ENCODE measurements at regions not wholly inside any gene's neighbourhood (a gene's known extent, or its start where the extent isn't known, plus 50 kb on each side); places are given as distances from the start of the nearest gene placed in this dataset.

DNA sequence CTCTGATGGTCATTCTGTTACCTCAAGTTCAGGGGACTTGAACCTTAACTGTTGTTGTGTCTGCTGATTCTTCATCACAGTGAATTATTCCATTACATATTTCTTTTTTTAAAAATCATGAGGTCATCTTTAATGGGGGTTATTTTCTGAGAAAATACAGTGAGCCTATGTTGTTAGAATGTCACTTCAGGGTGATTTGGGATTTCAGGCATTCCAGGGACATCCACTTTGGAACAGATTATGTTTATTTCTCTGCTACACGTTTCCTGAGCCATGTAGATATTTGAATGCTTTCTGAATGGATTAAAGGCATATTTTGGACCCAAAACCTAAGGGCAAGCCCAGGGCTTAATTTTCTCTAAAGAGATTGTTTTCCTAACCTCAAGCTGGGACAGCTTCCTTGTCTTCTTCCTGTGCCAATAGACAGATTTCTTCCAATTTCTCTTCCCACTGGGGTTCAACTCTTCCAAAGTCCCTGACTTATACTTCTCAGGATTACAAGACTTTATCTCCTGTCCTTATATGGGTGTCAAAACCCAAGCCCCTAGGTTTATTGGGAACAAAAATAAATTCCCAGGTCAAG, 271.7 kb downstream of the ARHGAP12 start:
- Histone ChIP-seq H3K27ac (peak overlapping the region in 5 of 21 experiments; percentile 6 to 50 (median 27)), H3K4me3 (no peak overlapping the region)

DNA sequence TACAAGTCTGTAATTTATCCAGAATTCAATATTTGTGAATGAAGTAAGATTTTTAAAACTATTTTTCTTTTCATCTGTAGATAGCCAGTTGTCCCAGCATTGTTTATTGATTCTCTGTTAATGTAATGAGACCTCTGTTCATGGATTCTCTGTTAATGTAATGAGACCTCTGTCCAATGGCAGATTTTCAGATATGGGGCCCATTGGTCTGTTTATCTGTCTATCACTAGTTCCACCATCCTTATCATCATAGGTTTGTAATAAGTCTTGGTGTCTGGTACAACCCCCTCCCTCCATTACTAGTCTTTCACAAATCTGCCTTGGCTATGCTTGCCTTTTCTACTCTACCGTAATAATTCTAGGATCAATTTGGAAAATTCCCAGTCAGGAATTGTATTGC, 276.6 kb downstream of the ARHGAP12 start:
- no peak overlapping the region for H3K27ac ChIP-seq
- H3K4me3 ChIP-seq, result no peak overlapping the region

DNA sequence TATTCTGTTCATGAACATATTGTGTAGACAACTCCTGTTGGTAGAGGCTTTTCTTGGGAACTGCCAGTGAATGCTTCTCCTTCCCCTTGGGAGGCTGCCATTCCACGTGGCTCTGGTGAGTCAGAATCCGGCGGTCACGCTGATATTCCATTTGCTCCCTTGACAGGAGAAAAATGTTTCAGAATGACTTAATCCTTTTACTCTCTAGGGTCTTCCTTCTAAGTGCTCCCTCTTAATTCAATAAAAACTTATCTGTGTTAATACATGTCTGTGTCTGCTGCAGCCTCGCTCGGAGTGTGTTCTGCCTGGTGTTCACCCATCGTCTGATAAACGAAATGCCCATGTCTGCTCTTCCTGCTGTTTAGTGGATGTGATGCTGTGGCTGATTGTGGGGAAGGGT, 278.6 kb downstream of the ARHGAP12 start:
- H3K27ac ChIP-seq, result peak overlapping the region in 9 of 21 experiments; percentile 12 to 81 (median 58)
- peak overlapping the region in 1 of 7 experiments; percentile 10 for H3K4me3 ChIP-seq

DNA sequence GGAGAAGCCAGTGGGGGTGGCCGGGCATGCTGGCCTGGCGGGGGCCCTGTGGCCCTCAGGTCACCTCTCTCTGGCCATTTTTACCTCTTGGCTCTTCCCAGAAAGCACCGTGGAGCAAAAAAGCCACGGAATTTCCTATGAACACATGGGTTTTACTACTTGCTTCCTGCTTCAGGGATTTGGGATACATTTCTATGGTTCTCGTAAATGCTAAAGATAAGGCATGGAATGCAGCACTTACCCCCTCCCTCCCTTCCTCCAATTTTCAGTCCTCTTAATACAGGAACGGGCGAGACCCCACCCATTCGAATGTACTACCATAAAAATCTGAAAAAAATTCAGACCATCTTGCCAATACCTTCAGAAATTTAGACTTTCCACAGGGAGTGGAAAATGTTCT, 279.7 kb downstream of the ARHGAP12 start:
- no peak overlapping the region for H3K4me3 ChIP-seq
- H3K27ac ChIP-seq, result peak overlapping the region in 8 of 21 experiments; percentile 12 to 81 (median 60)

DNA sequence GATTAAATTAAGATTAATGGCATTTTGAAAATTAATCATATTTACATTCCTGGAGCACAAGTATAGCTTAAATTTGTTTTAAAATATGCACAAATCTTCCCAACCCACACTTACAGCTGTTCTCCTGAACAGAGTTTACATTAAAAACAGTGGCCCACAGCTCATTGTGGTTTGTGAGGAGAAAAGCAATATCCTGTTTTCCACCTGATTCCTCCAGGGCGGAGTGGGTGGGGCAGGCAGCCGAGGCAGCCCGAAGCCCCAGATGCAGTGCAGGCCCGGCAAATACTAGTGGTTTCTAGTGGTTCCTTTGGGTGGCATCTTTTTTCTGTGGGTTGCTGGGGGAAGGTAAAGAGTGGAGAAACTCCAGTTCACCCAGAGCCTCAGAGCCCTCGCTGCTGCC, 280.8 kb downstream of the ARHGAP12 start:
- no peak overlapping the region for H3K27ac ChIP-seq
- H3K4me3 ChIP-seq, result no peak overlapping the region

DNA sequence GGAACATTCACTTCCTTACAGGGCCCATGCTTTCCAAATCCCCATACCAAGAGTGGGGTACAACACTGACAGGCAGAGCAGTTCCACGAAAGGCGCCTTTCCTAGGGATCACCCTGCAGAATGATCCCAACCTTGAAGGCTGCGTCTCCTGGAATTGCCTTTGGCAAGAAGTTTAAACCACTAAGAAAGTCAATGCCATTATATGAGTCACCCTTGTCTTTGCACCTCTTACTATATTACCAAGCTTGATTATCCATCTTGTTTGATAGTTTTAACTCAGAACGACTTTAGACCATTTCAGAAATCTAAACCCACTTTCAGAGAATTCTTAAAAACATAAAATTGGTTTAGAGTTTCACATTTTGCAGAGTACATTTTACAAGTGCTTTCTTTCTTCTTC, 282.1 kb downstream of the ARHGAP12 start:
- no peak overlapping the region for H3K27ac ChIP-seq

DNA sequence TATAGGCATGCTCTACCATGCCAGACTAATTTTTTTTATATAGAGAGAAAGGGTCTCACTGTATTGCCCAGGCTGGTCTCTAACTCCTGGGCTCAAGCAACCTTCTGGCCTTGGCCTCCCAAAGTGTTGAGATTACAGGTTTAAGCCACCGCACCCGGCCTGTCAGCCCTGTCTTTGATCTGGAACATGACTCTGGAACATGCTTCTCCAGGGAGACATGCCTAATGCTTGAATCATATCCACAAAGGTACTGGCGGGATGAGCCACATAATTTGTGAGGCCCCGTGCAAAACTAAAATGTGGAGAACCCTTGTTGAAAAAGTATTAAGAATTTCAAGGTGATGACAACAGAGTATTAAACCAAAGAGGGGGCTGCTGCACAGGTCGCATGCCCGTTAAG, 282.8 kb downstream of the ARHGAP12 start:
- Histone ChIP-seq H3K4me3 (no peak overlapping the region), H3K27ac (no peak overlapping the region)

More for the DNA sequence above, 282.1 kb downstream of the ARHGAP12 start:
- no peak overlapping the region for H3K4me3 ChIP-seq

DNA sequence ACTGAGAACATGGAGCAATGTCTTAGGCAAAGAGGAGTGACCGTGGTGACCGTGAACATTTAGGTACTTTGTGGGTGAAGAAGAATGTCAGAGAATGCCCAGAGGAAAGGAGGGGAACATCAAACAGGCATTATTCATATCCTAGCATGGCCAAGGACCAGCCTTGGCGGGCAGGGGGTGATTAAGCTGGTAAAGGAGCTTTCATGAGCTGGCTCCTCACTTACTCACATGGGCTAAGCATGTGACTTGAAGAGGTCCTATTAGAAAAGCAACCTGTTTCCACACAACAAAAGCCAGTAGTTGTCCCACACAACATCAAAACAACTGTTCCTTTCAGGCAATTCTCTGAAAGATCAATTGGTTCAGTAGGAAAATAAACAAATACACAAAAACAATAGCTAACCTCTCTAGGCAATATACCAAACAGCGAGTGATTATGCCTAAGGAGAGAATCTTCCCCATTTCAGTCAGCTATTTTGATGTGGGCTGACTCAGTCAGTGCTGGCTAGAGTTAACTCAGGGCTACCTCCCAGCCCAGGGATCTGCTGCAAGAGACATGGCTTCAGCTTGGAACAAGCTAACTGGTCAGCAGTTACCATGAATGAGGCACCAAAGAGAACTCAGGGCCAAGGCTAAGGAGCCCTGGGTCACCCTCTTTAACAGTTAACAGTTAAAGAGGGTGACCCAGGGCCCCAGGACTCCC, 283.5 kb downstream of the ARHGAP12 start:
- H3K27ac ChIP-seq, result no peak overlapping the region
- no peak overlapping the region for H3K4me3 ChIP-seq

DNA sequence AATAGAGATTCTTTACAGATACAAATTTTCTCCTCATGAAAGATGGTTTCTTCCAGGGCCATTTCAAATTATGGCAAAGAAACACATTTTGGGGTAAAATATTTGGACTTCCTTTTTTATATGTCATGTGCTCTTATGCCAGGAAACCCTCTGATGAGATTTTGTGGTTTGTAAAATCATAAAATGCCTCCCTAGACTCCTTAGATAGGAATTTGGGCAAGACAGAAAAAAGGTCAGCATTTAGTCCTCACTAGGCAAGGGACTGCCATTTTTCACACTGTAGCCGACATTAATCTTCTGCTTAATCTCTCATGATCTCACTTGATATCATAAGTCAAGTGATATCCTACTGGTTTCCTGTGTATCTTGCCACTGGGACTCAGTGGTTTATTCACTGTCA, 286.4 kb downstream of the ARHGAP12 start:
- Histone ChIP-seq H3K27ac (no peak overlapping the region), H3K4me3 (no peak overlapping the region)

DNA sequence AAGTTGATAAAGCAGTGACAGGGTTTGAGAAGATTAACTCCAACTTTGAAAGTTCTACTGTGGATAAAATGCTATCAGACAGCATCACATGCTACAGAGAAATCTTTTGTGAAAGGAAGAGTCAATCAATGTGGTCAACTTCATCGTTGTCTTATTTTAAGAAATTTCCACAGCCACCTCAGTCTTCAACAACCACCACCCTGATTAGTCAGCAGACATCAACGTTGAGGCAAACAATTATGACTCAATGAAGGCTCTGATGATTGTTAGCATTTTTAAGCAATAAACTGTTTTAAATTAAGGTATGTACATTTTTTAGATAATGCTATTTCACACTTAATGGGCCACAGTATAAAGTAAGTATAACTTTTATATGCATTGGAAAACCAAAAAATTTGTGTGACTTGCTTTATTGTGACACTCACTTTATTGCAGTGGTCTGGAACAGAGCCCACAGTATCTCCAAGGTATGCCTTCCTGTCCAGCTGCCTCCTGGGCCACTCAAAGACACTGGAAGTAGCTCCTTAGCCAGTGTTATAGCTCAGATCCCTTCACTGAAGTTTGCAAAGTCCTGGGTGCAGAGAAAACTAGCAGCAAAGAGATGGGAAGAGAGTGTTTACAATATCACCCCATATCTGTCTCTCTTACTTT, 293.1 kb downstream of the ARHGAP12 start:
- H3K4me3 ChIP-seq, result no peak overlapping the region
- peak overlapping the region in 1 of 21 experiments; percentile 6 for H3K27ac ChIP-seq

DNA sequence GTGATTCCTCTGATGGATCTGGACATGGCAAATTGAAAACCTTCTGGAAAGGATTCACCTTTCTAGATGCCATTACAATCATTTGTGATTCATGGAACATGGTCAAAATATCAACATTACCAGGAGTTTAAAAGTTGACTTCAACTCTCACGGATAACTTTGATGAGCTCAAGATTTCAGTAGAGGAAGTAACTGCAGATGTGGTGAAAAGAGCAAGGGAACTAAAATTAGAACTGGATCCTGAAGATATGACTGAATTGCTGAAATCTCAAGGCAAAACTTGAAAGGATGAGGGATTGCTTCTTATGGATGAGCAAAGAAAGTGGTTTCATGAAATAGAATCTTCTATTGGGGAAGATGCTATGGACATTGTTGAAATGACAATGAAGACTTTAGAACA, 293.6 kb downstream of the ARHGAP12 start:
- Histone ChIP-seq H3K4me3 (no peak overlapping the region), H3K27ac (peak overlapping the region in 1 of 21 experiments; percentile 6)

DNA sequence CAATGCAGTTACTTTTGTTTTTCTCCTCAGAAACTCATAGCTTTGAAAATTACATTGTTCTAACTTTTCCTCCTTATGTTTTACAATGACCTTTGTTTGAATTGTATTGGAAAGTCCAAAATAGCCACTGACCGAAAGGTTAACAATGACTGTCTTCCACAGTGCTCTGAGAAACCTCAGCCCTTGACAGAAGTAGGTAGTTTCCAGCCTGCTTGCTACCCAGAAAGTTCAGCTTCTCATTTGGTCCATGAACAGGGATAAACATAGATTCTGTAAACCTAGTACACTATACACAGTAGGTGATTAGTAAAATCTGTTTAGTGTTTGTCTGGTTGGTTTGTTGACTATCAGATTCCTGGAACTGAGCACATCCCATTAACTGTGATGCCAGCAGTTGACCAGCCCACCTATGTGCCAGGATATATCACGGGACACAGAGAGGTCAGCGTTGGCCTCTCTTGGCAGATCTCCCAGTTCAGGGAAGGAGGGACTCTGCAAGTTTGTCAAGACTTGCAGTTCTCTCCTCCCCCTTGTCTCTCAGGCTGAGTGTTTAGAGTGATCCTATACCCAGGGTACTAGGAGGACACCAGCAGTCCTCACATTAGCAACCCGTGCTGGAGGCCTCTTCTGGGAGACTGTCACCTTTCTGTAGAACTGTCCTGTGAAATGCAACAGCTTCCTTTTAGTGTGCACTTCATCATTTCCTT, 297.6 kb downstream of the ARHGAP12 start:
- H3K27ac ChIP-seq, result no peak overlapping the region
- H3K4me3 ChIP-seq, result no peak overlapping the region

DNA sequence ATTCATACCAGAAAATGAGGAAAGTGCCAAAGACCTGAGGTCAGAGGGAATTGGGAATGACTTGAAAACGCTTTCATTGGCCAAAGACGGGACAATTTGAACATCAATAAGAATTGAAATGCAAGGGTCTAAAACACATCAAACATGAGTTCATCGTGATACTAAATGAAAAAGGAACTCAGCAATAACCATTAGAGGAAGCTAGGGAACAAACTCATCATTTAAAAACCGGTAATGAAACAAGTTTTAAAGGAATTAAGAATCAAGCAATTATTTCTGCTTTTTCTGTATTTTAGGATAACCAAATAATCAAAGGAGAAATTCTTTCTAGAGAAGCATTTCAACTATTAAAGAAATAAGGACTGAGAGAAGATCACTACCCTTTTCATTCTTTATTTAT, 303.1 kb downstream of the ARHGAP12 start:
- no peak overlapping the region for H3K4me3 ChIP-seq
- peak overlapping the region in 3 of 21 experiments; percentile 12 to 69 (median 40) for H3K27ac ChIP-seq

DNA sequence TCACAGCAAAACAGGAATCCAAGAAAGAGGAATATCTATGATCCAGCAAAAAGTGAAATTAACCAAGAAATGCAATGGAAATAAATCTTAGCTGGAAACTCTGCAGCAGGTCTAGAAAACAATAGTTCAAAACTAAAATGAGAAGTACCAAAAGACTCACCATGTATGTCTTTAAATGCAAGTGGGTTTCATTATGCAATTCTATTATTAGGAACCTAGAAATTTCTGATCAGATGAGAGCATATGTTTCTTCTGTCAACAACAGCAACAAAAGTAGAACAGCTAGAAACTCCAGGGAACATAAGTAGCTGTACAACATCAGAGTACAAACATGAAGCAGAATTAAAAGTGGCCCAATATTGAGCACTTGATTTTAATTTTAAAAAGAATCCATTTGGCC, 304.0 kb downstream of the ARHGAP12 start:
- Histone ChIP-seq H3K4me3 (no peak overlapping the region), H3K27ac (peak overlapping the region in 3 of 21 experiments; percentile 12 to 69 (median 25))

DNA sequence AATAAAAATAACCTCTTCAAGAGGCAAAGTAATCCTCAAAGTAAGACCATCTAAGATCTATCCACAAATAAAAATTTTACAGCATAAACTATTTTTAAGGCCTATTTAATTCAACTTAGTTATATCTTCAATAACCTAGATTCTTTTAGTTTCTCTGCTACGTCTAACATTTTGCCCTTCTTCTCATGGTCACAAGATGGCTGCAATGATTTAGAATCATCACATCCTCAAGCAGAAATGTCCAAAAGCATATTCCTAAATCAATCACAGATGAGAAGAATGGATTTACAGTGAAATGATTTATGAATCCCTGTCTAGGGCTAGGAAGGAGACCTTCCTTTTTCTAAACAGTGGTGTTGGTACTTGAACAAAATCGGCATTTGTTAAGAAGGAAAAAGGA, 304.7 kb downstream of the ARHGAP12 start:
- Histone ChIP-seq H3K27ac (peak overlapping the region in 4 of 21 experiments; percentile 22 to 69 (median 39)), H3K4me3 (no peak overlapping the region)

DNA sequence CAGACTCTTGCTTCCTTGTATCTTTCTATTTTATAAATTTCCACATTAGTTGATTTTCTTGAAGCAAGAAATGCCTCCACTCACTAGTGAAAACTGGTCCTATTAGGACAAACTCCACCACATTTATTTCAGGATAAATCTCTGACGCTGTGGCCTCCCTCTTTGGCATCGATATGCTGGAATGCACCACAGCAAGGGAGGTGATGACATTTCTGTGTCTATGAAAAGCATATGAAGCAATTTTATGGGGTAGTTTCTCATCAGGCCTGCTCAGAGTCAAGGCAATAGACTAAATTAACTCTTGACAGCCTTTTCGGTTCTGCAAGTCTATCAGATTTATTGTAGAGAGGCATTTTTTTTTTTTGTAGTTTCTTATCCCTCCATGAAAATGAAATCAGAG, 304.4 kb downstream of the ZEB1 start:
- H3K4me3 ChIP-seq, result no peak overlapping the region
- H3K27ac ChIP-seq, result peak overlapping the region in 4 of 21 experiments; percentile 20 to 69 (median 26)

DNA sequence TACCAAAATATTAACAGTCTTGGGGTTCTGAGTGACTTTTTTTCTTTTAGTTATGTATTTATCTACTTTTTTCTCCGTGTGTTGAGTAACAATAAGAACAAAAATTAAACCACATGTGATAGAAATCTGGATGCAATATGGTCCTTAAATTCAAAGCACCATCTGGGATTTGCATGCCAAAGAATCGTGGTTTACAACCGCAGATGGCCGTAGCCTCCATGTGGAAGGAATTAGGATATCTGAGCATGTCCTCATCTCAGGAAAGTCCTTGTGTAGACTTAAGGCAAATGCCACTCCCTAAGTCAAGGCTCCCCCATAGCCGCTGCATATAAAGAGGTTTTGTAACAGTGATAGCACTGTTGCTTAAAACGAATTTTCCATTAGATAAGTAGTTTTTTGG, 304.0 kb downstream of the ZEB1 start:
- Histone ChIP-seq H3K4me3 (no peak overlapping the region), H3K27ac (peak overlapping the region in 4 of 21 experiments; percentile 20 to 69 (median 26))

DNA sequence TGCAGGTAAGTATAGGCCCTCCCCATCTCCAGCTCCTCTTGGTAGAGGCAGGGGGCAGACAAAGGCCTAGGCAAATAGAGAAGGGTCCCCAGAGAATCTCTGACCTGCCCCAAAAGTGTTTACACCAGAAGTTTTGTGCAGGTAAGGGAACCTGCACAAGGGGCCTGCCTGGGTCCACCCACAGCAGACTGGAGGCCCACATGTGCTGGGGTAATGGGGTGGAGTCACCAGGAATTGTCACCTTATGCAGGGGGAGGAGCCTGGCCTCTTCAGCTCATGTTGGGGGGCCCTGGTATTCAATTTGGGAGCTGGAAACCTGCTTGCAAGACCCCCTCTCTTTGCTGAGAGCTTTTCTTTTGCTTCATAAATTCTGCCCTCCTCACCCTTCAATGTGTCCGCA, 302.7 kb downstream of the ZEB1 start:
- Histone ChIP-seq H3K27ac (peak overlapping the region in 10 of 21 experiments; percentile 5 to 73 (median 26)), H3K4me3 (no peak overlapping the region)

DNA sequence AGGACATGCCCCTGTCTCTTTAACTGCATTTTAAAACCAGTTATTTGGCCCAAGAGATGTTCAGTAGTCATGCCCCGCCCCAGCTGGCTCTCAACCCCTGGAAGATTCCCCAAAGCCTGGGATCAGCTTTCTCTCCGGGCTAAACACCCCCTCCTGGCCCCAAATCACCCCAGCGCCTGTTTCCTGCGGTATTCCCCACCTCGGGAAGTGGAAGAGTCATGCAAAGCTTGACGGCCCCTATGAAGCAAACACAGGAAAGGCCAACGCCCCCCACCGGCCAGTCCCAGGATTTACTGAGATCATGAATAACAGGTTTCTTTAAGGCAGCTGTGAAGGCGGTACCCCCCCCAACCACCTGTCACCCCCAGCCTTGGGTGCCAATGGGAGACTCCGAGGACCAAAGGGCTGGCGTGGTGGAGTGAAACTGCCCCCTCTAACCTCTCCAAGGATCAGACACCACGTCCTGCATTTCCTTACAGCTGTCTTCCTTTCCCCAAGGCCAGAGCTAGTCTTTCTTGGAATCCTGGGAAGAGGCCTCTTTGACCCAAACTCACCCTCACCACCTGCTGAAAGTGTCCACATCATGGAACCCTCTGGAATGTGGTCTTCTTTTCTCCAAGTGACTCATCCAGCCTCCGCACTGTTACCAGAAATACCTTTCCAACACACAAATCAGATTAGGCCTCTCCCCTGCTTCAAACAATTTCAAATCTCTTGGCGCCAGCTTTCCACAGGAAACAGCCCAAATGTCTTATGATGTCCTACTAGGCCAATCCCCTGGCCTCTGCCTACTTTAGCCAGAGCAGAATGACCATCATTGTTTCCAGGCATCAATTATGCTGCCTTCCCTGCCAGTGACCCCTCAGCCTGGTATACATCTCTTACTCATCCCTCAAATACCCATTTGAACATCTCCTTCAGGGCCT, 301.5 kb downstream of the ZEB1 start:
- H3K27ac ChIP-seq, result peak overlapping the region in 12 of 21 experiments; percentile 1 to 71 (median 38)
- no peak overlapping the region for H3K4me3 ChIP-seq

Data from skin epidermis (tissue), 12 donors.